ENCODE measurements at regions not wholly inside any gene's neighbourhood (a gene's known extent, or its start where the extent isn't known, plus 50 kb on each side); places are given as distances from the start of the nearest gene placed in this dataset.

- Mint-ChIP-seq H3K27me3 (ENCODE audit: low read depth) (no peaks in the 10 kb centered on the region), H3K4me3 (no peak overlapping the region), H3K9me3 (no peaks in the 10 kb centered on the region), H3K27ac (no peak overlapping the region), H3K4me1 (no peaks in the 10 kb centered on the region), H3K36me3 (no peaks in the 10 kb centered on the region)
- no peak for DNase-seq (ENCODE audit: low spot score in 2 of 2, unreplicated experiment in 2 of 2)
- no peak for TF ChIP-seq CTCF (IDR thresholded peaks at IDR 0.05; ENCODE audit: unreplicated experiment)
Observed at GRCh38 chr16:62565706-62566105, 529.5 kb upstream of the CDH8 start.

DNA sequence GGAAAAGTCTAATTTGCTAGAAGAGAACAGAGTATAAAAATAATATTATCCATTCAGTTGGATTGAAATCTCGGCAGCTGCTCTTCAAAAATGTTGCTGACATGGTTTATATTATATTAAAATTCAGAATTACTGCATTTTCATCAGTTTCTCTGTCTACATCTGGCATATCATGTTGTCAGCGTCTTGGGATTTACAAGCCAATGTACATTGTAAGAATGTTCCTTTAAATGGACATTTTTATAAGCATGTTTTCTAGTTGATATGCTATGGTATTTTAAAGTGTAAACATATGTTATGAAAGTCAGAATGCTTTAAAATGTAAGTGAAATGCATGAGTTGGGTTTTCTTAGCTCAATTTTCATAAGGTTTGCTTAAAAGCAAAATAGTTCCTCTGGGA is 528.1 kb upstream of the CDH8 start:
- Mint-ChIP-seq H3K36me3 (no peaks in the 10 kb centered on the region), H3K9me3 (no peaks in the 10 kb centered on the region), H3K27ac (no peak overlapping the region), H3K4me1 (no peaks in the 10 kb centered on the region), H3K4me3 (no peak overlapping the region), H3K27me3 (ENCODE audit: low read depth) (peaks cover 1% of the 10 kb centered on the region)
- no peak for TF ChIP-seq CTCF (IDR thresholded peaks at IDR 0.05; ENCODE audit: unreplicated experiment)
- no peak for DNase-seq (ENCODE audit: low spot score in 2 of 2, unreplicated experiment in 2 of 2)

- no peaks in the 10 kb centered on the region for H3K36me3 Mint-ChIP-seq
Observed at GRCh38 chr16:62562121-62562520, 525.9 kb upstream of the CDH8 start.

DNA sequence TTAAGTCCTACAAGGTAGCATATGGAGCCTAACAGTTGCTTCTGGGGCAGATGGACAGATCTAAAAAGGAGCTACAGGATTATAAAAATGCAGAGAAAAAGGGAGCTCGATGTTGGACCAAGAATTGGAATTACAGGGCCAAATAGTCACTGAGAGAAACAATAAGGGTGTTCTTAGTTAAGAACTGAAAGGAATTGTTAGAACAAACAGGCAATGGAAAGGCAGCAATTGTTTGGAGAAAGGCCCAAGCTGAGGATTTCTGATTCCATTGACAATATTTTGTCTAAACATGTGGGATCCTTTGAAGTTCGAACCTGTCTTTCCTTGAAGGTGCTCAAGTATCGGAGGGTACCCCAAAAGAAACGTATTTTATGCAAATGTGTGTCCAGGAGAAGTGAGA is 513.6 kb upstream of the CDH8 start:
- Mint-ChIP-seq H3K4me3 (no peak overlapping the region), H3K4me1 (no peaks in the 10 kb centered on the region), H3K36me3 (no peaks in the 10 kb centered on the region), H3K27me3 (ENCODE audit: low read depth) (peaks cover 1% of the 10 kb centered on the region), H3K9me3 (peaks cover 14% of the 10 kb centered on the region), H3K27ac (no peak overlapping the region)
- TF ChIP-seq CTCF (IDR thresholded peaks at IDR 0.05; ENCODE audit: unreplicated experiment): no peak
- no peak for DNase-seq (ENCODE audit: low spot score in 2 of 2, unreplicated experiment in 2 of 2)

More at GRCh38 chr16:62562121-62562520, 525.9 kb upstream of the CDH8 start:
- no peak for DNase-seq (ENCODE audit: low spot score in 2 of 2, unreplicated experiment in 2 of 2)
- Mint-ChIP-seq H3K4me3 (no peak overlapping the region), H3K27me3 (ENCODE audit: low read depth) (peaks cover 1% of the 10 kb centered on the region), H3K4me1 (no peaks in the 10 kb centered on the region), H3K9me3 (peaks cover 6% of the 10 kb centered on the region), H3K27ac (no peak overlapping the region)
- TF ChIP-seq CTCF (IDR thresholded peaks at IDR 0.05; ENCODE audit: unreplicated experiment): no peak

DNA sequence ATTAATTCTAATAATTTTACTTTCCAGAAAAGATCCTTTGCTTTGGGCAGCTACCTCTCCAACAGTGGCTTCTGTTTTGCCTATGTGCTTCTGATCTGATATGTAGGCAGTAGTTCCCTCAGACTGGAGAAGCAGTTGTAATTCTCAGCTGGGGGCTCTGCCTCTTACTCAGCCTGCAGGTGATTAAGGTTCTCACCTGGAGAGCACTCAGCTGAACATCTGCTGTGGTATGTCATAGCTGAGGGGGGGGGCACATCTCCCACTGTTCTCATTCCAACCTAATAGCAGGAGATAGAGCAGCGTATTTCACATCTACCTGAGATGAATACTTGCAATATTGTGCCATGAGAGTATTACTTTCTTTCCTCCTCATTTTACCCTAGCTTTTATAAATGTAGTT is 511.9 kb upstream of the CDH8 start:
- no peaks in the 10 kb centered on the region for H3K4me1 Mint-ChIP-seq
- H3K27ac Mint-ChIP-seq: no peak overlapping the region
- H3K9me3 Mint-ChIP-seq: peaks cover 8% of the 10 kb centered on the region
- no peak for DNase-seq (ENCODE audit: low spot score in 2 of 2, unreplicated experiment in 2 of 2)
- TF ChIP-seq CTCF (IDR thresholded peaks at IDR 0.05; ENCODE audit: unreplicated experiment): no peak
- no peak overlapping the region for H3K4me3 Mint-ChIP-seq
- H3K27me3 Mint-ChIP-seq (ENCODE audit: low read depth): peaks cover 1% of the 10 kb centered on the region
- no peaks in the 10 kb centered on the region for H3K36me3 Mint-ChIP-seq

- TF ChIP-seq CTCF (IDR thresholded peaks at IDR 0.05; ENCODE audit: unreplicated experiment): no peak
- H3K27ac Mint-ChIP-seq: no peak overlapping the region
- peaks cover 2% of the 10 kb centered on the region for H3K9me3 Mint-ChIP-seq
- H3K4me3 Mint-ChIP-seq: no peak overlapping the region
- no peaks in the 10 kb centered on the region for H3K4me1 Mint-ChIP-seq
- DNase-seq (ENCODE audit: low spot score in 2 of 2, unreplicated experiment in 2 of 2): no peak
- no peaks in the 10 kb centered on the region for H3K36me3 Mint-ChIP-seq
- H3K27me3 Mint-ChIP-seq (ENCODE audit: low read depth): no peaks in the 10 kb centered on the region
Observed at GRCh38 chr16:62546701-62547100, 510.5 kb upstream of the CDH8 start.

Data from mesothelial cell of epicardium (in vitro differentiated cells).